GM12878 (cell line): ENCODE measurements at regions not wholly inside any gene's neighbourhood (a gene's known extent, or its start where the extent isn't known, plus 50 kb on each side); places are given as distances from the start of the nearest gene placed in this dataset.

ENCODE experiments used
- ATAC-seq: fragments of 200-7000 bp; cut with Tn5 transposase; 3 replicates; pipeline ENCODE4 v1.9.1; 2020; ENCODE audit warnings: mild to moderate bottlenecking, moderate library complexity
- BruUV-seq: library from RNA; stranded (reverse); fragments of 400-500 nt; replicated peaks from 2 replicates; lab custom pipeline; 2021; lab: Mats Ljungman, UMichigan
- CTCF ChIA-PET: fragments of 300-600 bp; sonication (Branson Sonifier 250); formaldehyde crosslinking; extraction: SDS; loops from one replicate; lab custom pipeline; 2021; ENCODE audit warnings: inconsistent platforms; lab: Yijun Ruan, JAX
- POLR2A ChIA-PET: fragments of 350-600 bp; formaldehyde crosslinking; extraction: SDS; loops from one replicate; lab custom pipeline; 2021; ENCODE audit warnings: inconsistent platforms; lab: Charles Lee
- RAD21 ChIA-PET: fragments of 300-600 bp; sonication (Branson Sonifier 250); formaldehyde crosslinking; loops from one replicate; lab custom pipeline; 2023; ENCODE audit warnings: antibody characterized with exemption; ENCODE audit not compliant: unreplicated experiment; lab: Charles Lee
- SMC1A ChIA-PET: fragments of 300-600 bp; sonication (Branson Sonifier 250); formaldehyde crosslinking; loops from one replicate; lab custom pipeline; 2023; ENCODE audit not compliant: unreplicated experiment, uncharacterized antibody; lab: Charles Lee
- DNase-seq: peaks from one replicate; pipeline ENCODE4 v3.0.0-alpha.2; 2011; ENCODE audit warnings: low read depth, low spot score
- FAIRE-seq: peaks from 3 replicates; lab custom pipeline; 2011; peaks lifted over from hg19 to GRCh38; lab: Jason Lieb, UNC
- H2AFZ ChIP-seq: 2 replicates; pipeline ENCODE4 v1.6.0; 2011; ENCODE audit warnings: low read depth, low read length, control low read depth; ENCODE audit not compliant: control insufficient read depth
- H3K27ac ChIP-seq: 2 replicates; pipeline ENCODE4 v1.5.1; 2011; ENCODE audit warnings: control low read depth; ENCODE audit not compliant: control insufficient read depth, insufficient read depth
- H3K27me3 ChIP-seq, 2 experiments: replicated peaks in 1 of 2; 2 replicates each; pipeline versions ENCODE4 v1.6.0 to v1.6.1; 2011; ENCODE audit warnings: low read length in 1 of 2; ENCODE audit not compliant: control insufficient read depth in 2 of 2, insufficient read depth in 2 of 2
- H3K36me3 ChIP-seq, 2 experiments: 2 replicates each; pipeline ENCODE4 v1.5.1; 2011; ENCODE audit warnings: low read length in 1 of 2; ENCODE audit not compliant: control insufficient read depth in 2 of 2, insufficient read depth in 2 of 2
- H3K4me1 ChIP-seq: 2 replicates; pipeline ENCODE4 v1.6.1; 2011; ENCODE audit warnings: mild to moderate bottlenecking, low read length, moderate library complexity, mixed read lengths; ENCODE audit not compliant: control insufficient read depth, insufficient read depth
- H3K4me2 ChIP-seq: 2 replicates; pipeline ENCODE4 v1.6.0; 2011; ENCODE audit warnings: control low read depth; ENCODE audit not compliant: control insufficient read depth, insufficient read depth
- H3K4me3 ChIP-seq: fragments of 200-600 bp; sonication (generic); 2 replicates; pipeline ENCODE4 v1.5.1; 2016
- H3K79me2 ChIP-seq: 2 replicates; pipeline ENCODE4 v1.6.0; 2011; ENCODE audit warnings: low read length; ENCODE audit not compliant: control insufficient read depth, insufficient read depth
- H3K9ac ChIP-seq: 2 replicates; pipeline ENCODE4 v1.8.0; 2011; ENCODE audit warnings: low read length, control low read depth, mixed read lengths; ENCODE audit not compliant: control insufficient read depth, insufficient read depth
- H3K9me3 ChIP-seq: replicated peaks from 3 replicates; pipeline ENCODE4 v1.5.1; 2011; ENCODE audit warnings: mild to moderate bottlenecking, low read length; ENCODE audit not compliant: control insufficient read depth, insufficient read depth
- H4K20me1 ChIP-seq: 2 replicates; pipeline ENCODE4 v1.6.0; 2011; ENCODE audit not compliant: control insufficient read depth, insufficient read depth
- CBFB ChIP-seq: IDR thresholded peaks from 2 replicates; pipeline ENCODE4 v1.6.1; 2016; ENCODE audit warnings: antibody characterized with exemption, low read depth
- CEBPB ChIP-seq, 2 experiments: fragments of 150-350 bp in 1 of 2; IDR thresholded peaks; 2 replicates each; pipeline ENCODE4 v1.6.1; 2012 to 2014; ENCODE audit warnings: low read depth in 2 of 2, low read length in 2 of 2, borderline replicate concordance in 1 of 2, inconsistent platforms in 1 of 2
- CHD2 ChIP-seq: IDR thresholded peaks from 2 replicates; pipeline ENCODE4 v1.6.1; 2011; ENCODE audit warnings: low read depth, low read length, improper control_type of control experiment, borderline replicate concordance
- GATAD2B ChIP-seq: fragments of 450-650 bp; conservative IDR thresholded peaks from 2 replicates; pipeline ENCODE4 v1.6.1; 2017; ENCODE audit warnings: low read depth, mild to moderate bottlenecking, moderate library complexity
- HDAC6 ChIP-seq: fragments of 200-600 bp; sonication (generic); IDR thresholded peaks from one replicate; pipeline ENCODE4 v1.8.0; 2017; ENCODE audit warnings: antibody characterized with exemption; ENCODE audit not compliant: unreplicated experiment
- NR2C2 ChIP-seq: IDR thresholded peaks from 2 replicates; pipeline ENCODE4 v1.6.1; 2011; ENCODE audit warnings: borderline replicate concordance, low read depth; ENCODE audit not compliant: control insufficient read depth, insufficient read length
- PAX8 ChIP-seq: fragments of 450-650 bp; IDR thresholded peaks from 2 replicates; pipeline ENCODE4 v1.6.1; 2017; ENCODE audit warnings: mild to moderate bottlenecking, moderate library complexity
- SREBF1 ChIP-seq: IDR thresholded peaks from 2 replicates; pipeline ENCODE4 v1.6.1; 2012; ENCODE audit warnings: mild to moderate bottlenecking, low read length
- TCF3 ChIP-seq: IDR thresholded peaks from 2 replicates; pipeline ENCODE4 v1.6.1; 2012; ENCODE audit warnings: low read depth, mild to moderate bottlenecking, low read length, borderline replicate concordance; ENCODE audit not compliant: insufficient read depth
- USF1 ChIP-seq: IDR thresholded peaks from 2 replicates; pipeline ENCODE4 v1.6.1; 2011; ENCODE audit warnings: borderline replicate concordance, low read depth, mild to moderate bottlenecking, moderate library complexity, mixed read lengths, low read length; ENCODE audit not compliant: insufficient read depth; ENCODE audit errors: extremely low read length
- WGBS: methylation state at CpG from one replicate; pipeline ENCODE4 v1.1.6; 2016; ENCODE audit warnings: low lambda C conversion rate; ENCODE audit not compliant: insufficient replicate concordance, insufficient coverage; ENCODE audit errors: missing lambda C conversion rate; 5-methylcytosine and 5-hydroxymethylcytosine counted together
- in situ Hi-C: fragments of 300-500 bp; cut with MboI; formaldehyde crosslinking; loops from 9 replicates; pipeline ENCODE4 v1.14.3; 2018; ENCODE audit warnings: mixed read lengths
- intact Hi-C: fragments of 100-400 bp; cut with micrococcal nuclease; formaldehyde crosslinking; loops from one replicate; pipeline ENCODE4 v1.14.2; 2022; ENCODE audit not compliant: unreplicated experiment

- no peaks in the 10 kb centered on the region for H3K36me3 ChIP-seq
- SMC1A ChIA-PET = no interaction called here
- no peaks in the 10 kb centered on the region for H4K20me1 ChIP-seq
- H3K9ac ChIP-seq = no peak overlapping the region
- TF ChIP-seq PAX8 (no peak), CEBPB (IDR thresholded peaks at IDR 0.05; ENCODE audit: borderline replicate concordance in 1 of 2, low read depth in 2 of 2, low read length in 2 of 2) (no peak), HDAC6 (no peak), CBFB (no peak), NR2C2 (no peak), CHD2 (no peak), GATAD2B (no peak), SREBF1 (no peak), TCF3 (no peak), USF1 (no peak)
- in situ Hi-C loops (loop anchor here (10.0 kb wide), 1 partner anchor 933 kb away; no protein-coding TSS in a partner anchor), intact Hi-C loops (loop anchor here (2.0 to 5.0 kb wide), 2 partner anchors 935 to 1100 kb away; no protein-coding TSS in a partner anchor)
- POLR2A ChIA-PET = no interaction called here
- no peak overlapping the region for H3K27ac ChIP-seq
- no peak overlapping the region for H2AFZ ChIP-seq
- WGBS = 40% methylated on average over 2 of the region's 2 CpGs
- H3K4me1 ChIP-seq = no peaks in the 10 kb centered on the region
- H3K4me3 ChIP-seq = no peak overlapping the region
- H3K9me3 ChIP-seq = no peaks in the 10 kb centered on the region
- BruUV-seq = no TSS peak
- CTCF ChIA-PET = interaction anchor here (1.1 to 1.9 kb wide), 6 partner anchors 8 to 1103 kb away, joined by 3 to 11 read pairs (median 3); no protein-coding TSS in a partner anchor
- no peaks in the 10 kb centered on the region for H3K27me3 ChIP-seq
- RAD21 ChIA-PET = interaction anchor here (1.5 kb wide), 1 partner anchor 935 kb away, joined by 9 read pairs; no protein-coding TSS in a partner anchor
- FAIRE-seq = no peak
- no peak for ATAC-seq
- no peaks in the 10 kb centered on the region for H3K79me2 ChIP-seq
- H3K4me2 ChIP-seq = no peak overlapping the region
- DNase-seq = no peak
Measured at GRCh38 chr6:86857783-86858182, 79.5 kb upstream of the HTR1E start.
